HCT116 (cell line): ENCODE measurements at regions not wholly inside any gene's neighbourhood (a gene's known extent, or its start where the extent isn't known, plus 50 kb on each side); places are given as distances from the start of the nearest gene placed in this dataset.

Experiments
- ATAC-seq: fragments of 200-7000 bp; cut with Tn5 transposase; 2 replicates; pipeline ENCODE4 v1.9.1; 2020; ENCODE audit warnings: mild to moderate bottlenecking, moderate library complexity
- BruUV-seq: library from RNA; stranded (reverse); fragments of 400-500 nt; replicated peaks from 2 replicates; lab custom pipeline; 2021; lab: Mats Ljungman, UMichigan
- CTCF ChIA-PET: fragments of 300-600 bp; sonication (Branson Sonifier 250); formaldehyde crosslinking; loops from one replicate; lab custom pipeline; 2021; ENCODE audit warnings: antibody characterized with exemption; lab: Charles Lee
- POLR2A ChIA-PET: fragments of 300-600, 350-600 bp; sonication (Branson Sonifier 250); formaldehyde crosslinking; loops from one replicate; lab custom pipeline; 2021; ENCODE audit warnings: antibody characterized with exemption; lab: Charles Lee
- RAD21 ChIA-PET, 2 experiments: fragments of 300-600 bp; sonication (Branson Sonifier 250); formaldehyde crosslinking; loops; one replicate each; lab custom pipeline; 2023; ENCODE audit warnings: low total read pairs in 2 of 2; ENCODE audit not compliant: uncharacterized antibody in 2 of 2, unreplicated experiment in 2 of 2, low non-redundant PET in 1 of 2; lab: Charles Lee
- DNase-seq: peaks from one replicate; pipeline ENCODE4 v3.0.0-alpha.2; 2010; ENCODE audit warnings: low read depth, low spot score
- H2AFZ ChIP-seq: fragments of 200-600 bp; shearing (Covaris generic), sonication (generic); 2 replicates; pipeline ENCODE4 v1.6.1; 2017; ENCODE audit warnings: low read depth, mixed run types, mixed read lengths, antibody characterized with exemption, low read length; ENCODE audit not compliant: poor library complexity, severe bottlenecking
- H3K27ac ChIP-seq: 2 replicates; pipeline ENCODE4 v1.5.1; 2012; ENCODE audit warnings: low read depth, low read length
- H3K27me3 ChIP-seq: fragments of 200-600 bp; sonication (generic); 2 replicates; pipeline ENCODE4 v1.6.1; 2016; ENCODE audit warnings: mixed run types, low read length, mixed read lengths; ENCODE audit not compliant: insufficient read depth
- H3K36me3 ChIP-seq, 2 experiments: fragments of 200-500 bp in 1 of 2; fragments of 200-600 bp in 1 of 2; sonication (Bioruptor generic) in 1 of 2; sonication (generic) in 1 of 2; 2 replicates each; pipeline versions ENCODE4 v1.5.1 to v1.6.1; 2014 to 2016; ENCODE audit warnings: low read length in 2 of 2, inconsistent platforms in 1 of 2, mixed read lengths in 1 of 2, mixed run types in 1 of 2; ENCODE audit not compliant: insufficient read depth in 2 of 2, control insufficient read depth in 1 of 2
- H3K4me1 ChIP-seq, 2 experiments: fragments of 200-600 bp in 1 of 2; sonication (generic) in 1 of 2; 2 replicates each; pipeline versions ENCODE4 v1.5.1 to v1.6.1; 2012 to 2017; ENCODE audit warnings: low read length in 2 of 2, inconsistent platforms in 1 of 2, mild to moderate bottlenecking in 1 of 2, mixed read lengths in 1 of 2, mixed run types in 1 of 2, moderate library complexity in 1 of 2; ENCODE audit not compliant: insufficient read depth in 2 of 2, control insufficient read depth in 1 of 2
- H3K4me2 ChIP-seq: fragments of 200-600 bp; sonication (generic); 2 replicates; pipeline ENCODE4 v1.6.1; 2017; ENCODE audit warnings: mixed run types, low read length, mixed read lengths
- H3K4me3 ChIP-seq, 2 experiments: fragments of 200-600 bp in 1 of 2; sonication (generic) in 1 of 2; replicated peaks in 1 of 2; 2 replicates each; pipeline ENCODE4 v1.5.1; 2011 to 2016; ENCODE audit warnings: low read length in 2 of 2, control low read depth in 1 of 2, low read depth in 1 of 2, mild to moderate bottlenecking in 1 of 2, mixed read lengths in 1 of 2, mixed run types in 1 of 2
- H3K79me2 ChIP-seq: fragments of 200-600 bp; sonication (generic); 2 replicates; pipeline ENCODE4 v1.6.1; 2017; ENCODE audit warnings: mild to moderate bottlenecking, mixed run types, low read length, moderate library complexity, mixed read lengths; ENCODE audit not compliant: insufficient read depth
- H3K9ac ChIP-seq: fragments of 200-600 bp; sonication (generic); 2 replicates; pipeline ENCODE4 v1.6.1; 2016; ENCODE audit warnings: low read length, mixed read lengths
- H3K9me2 ChIP-seq: fragments of 200-600 bp; sonication (generic), shearing (Covaris generic); 2 replicates; pipeline ENCODE4 v1.6.1; 2017; ENCODE audit warnings: mixed run types, mild to moderate bottlenecking, moderate library complexity; ENCODE audit not compliant: insufficient read depth
- H3K9me3 ChIP-seq, 2 experiments: fragments of 200-500 bp in 1 of 2; fragments of 200-600 bp in 1 of 2; sonication (Bioruptor generic) in 1 of 2; sonication (generic) in 1 of 2; 2 replicates each; pipeline ENCODE4 v1.6.1; 2014 to 2017; ENCODE audit warnings: low read length in 2 of 2, mixed read lengths in 2 of 2, inconsistent platforms in 1 of 2, low read depth in 1 of 2, mild to moderate bottlenecking in 1 of 2, mixed run types in 1 of 2, moderate library complexity in 1 of 2; ENCODE audit not compliant: control insufficient read depth in 1 of 2, insufficient read depth in 1 of 2
- H4K20me1 ChIP-seq: fragments of 200-600 bp; sonication (generic), shearing (Covaris generic); 2 replicates; pipeline ENCODE4 v1.6.1; 2017; ENCODE audit warnings: mixed run types, mild to moderate bottlenecking, moderate library complexity; ENCODE audit not compliant: insufficient read depth
- CBX3 ChIP-seq: IDR thresholded peaks from 2 replicates; pipeline ENCODE4 v1.6.1; 2012; ENCODE audit warnings: low read depth
- EGR1 ChIP-seq: IDR thresholded peaks from 2 replicates; pipeline ENCODE4 v1.6.1; 2012; ENCODE audit warnings: low read depth
- EZH2phosphoT487 ChIP-seq: fragments of 200-600 bp; IDR thresholded peaks from 2 replicates; pipeline ENCODE4 v1.6.1; 2018; ENCODE audit warnings: antibody characterized with exemption, borderline replicate concordance
- FOSL1 ChIP-seq: IDR thresholded peaks from 2 replicates; pipeline ENCODE4 v1.6.1; 2012; ENCODE audit warnings: low read depth
- MAX ChIP-seq: IDR thresholded peaks from 2 replicates; pipeline ENCODE4 v1.6.1; 2012
- POLR2A ChIP-seq: IDR thresholded peaks from 2 replicates; pipeline ENCODE4 v1.7.0; 2011; ENCODE audit warnings: borderline replicate concordance; ENCODE audit not compliant: insufficient read depth, insufficient read length; ENCODE audit errors: extremely low read depth
- REST ChIP-seq: IDR thresholded peaks from 2 replicates; pipeline ENCODE4 v1.6.1; 2012; ENCODE audit warnings: low read depth
- SIN3A ChIP-seq: IDR thresholded peaks from 2 replicates; pipeline ENCODE4 v1.6.1; 2012; ENCODE audit warnings: low read depth
- ZBTB33 ChIP-seq: IDR thresholded peaks from 2 replicates; pipeline ENCODE4 v1.6.1; 2011; ENCODE audit warnings: mild to moderate bottlenecking, low read length, moderate library complexity; ENCODE audit not compliant: insufficient replicate concordance; ENCODE audit errors: extremely low read depth
- ZFX ChIP-seq: fragments of 450-650 bp; IDR thresholded peaks from 2 replicates; pipeline ENCODE4 v1.6.1; 2017
- ZNF274 ChIP-seq: fragments of 200-500 bp; sonication (Bioruptor generic); IDR thresholded peaks from 2 replicates; pipeline ENCODE4 v1.6.1; 2014; ENCODE audit warnings: mild to moderate bottlenecking, low read depth, low read length, inconsistent platforms
- intact Hi-C: fragments of 100-400 bp; cut with micrococcal nuclease; formaldehyde crosslinking; loops from 2 replicates; pipeline ENCODE4 v1.10.0; 2022

- Histone ChIP-seq H3K36me3 (no peaks in the 10 kb centered on the region), H3K4me3 (no peak overlapping the region), H3K9me2 (no peaks in the 10 kb centered on the region), H2AFZ (no peak overlapping the region), H3K9ac (no peak overlapping the region), H3K9me3 (no peaks in the 10 kb centered on the region), H4K20me1 (no peaks in the 10 kb centered on the region), H3K4me1 (peaks cover 0 to 5% of the 10 kb centered on the region in 2 experiments; a peak in 2 of 4 replicates), H3K27ac (no peak overlapping the region), H3K27me3 (no peaks in the 10 kb centered on the region), H3K4me2 (no peak overlapping the region), H3K79me2 (no peaks in the 10 kb centered on the region)
- TF ChIP-seq SIN3A (no peak), CBX3 (no peak), EGR1 (no peak), MAX (no peak), EZH2phosphoT487 (no peak), REST (no peak), ZFX (no peak)
- intact Hi-C loops, result no loop called here
- ChIA-PET CTCF (no interaction called here), RAD21 (no interaction called here), POLR2A (no interaction called here)
- ATAC-seq (no peak), DNase-seq (no peak)
- BruUV-seq, result no TSS peak
Measured at GRCh38 chr3:14347110-14347509, 55.3 kb upstream of the SLC6A6 start.

- ChIA-PET RAD21 (no interaction called here), POLR2A (no interaction called here)
- H4K20me1 ChIP-seq, result no peaks in the 10 kb centered on the region
- no peak for DNase-seq
- H3K36me3 ChIP-seq, result no peaks in the 10 kb centered on the region
- H3K9ac ChIP-seq, result peak overlapping the region; percentile 28; the same call in 1 of the 2 replicates
- no peak for TF ChIP-seq EGR1
- TF ChIP-seq ZBTB33, result no peak
- no peak for TF ChIP-seq FOSL1
- no peak for TF ChIP-seq SIN3A
- TF ChIP-seq POLR2A, result no peak
- TF ChIP-seq ZNF274, result no peak
- TF ChIP-seq MAX, result no peak
- TF ChIP-seq, all 23 proteins: peak for 0
- H3K4me3 ChIP-seq, result peak overlapping the region; percentile 22 to 26; a peak in 3 of 4 replicates
- H3K9me3 ChIP-seq, result no peaks in the 10 kb centered on the region
- H3K27me3 ChIP-seq, result no peaks in the 10 kb centered on the region
- no peak overlapping the region for H3K27ac ChIP-seq
- H2AFZ ChIP-seq, result peak overlapping the region; percentile 47
- peaks cover 0 to 11% of the 10 kb centered on the region in 2 experiments; a peak in 2 of 4 replicates for H3K4me1 ChIP-seq
- H3K79me2 ChIP-seq, result no peaks in the 10 kb centered on the region
- H3K4me2 ChIP-seq, result peak overlapping the region; percentile 52
- no TSS peak for BruUV-seq
- ATAC-seq, result peak; percentile 12
- H3K9me2 ChIP-seq, result no peaks in the 10 kb centered on the region
- CTCF ChIA-PET, result no interaction called here
- intact Hi-C loops, result no loop called here
Measured at GRCh38 chr3:14351617-14352001, 50.8 kb upstream of the SLC6A6 start.
